Aorta (tissue), 5 donors: ENCODE measurements at regions not wholly inside any gene's neighbourhood (a gene's known extent, or its start where the extent isn't known, plus 50 kb on each side); places are given as distances from the start of the nearest gene placed in this dataset.
"Not testable (repeated sequence)": the region's sequence is repeated elsewhere in the genome, so short reads cannot be mapped to it uniquely, and the experiment has no call there.

Experiments
- ATAC-seq: fragments of 200-7000 bp; cut with Tn5 transposase; one replicate; pipeline ENCODE4 v1.9.1; 2022; ENCODE audit warnings: moderate library complexity; ENCODE audit not compliant: low FRiP score
- DNase-seq, 2 donors: peaks; one replicate each; pipeline ENCODE4 v3.0.0-alpha.2; 2020
- H3K27ac ChIP-seq, 2 donors: one replicate each; pipeline ENCODE4 v1.5.1; 2013; ENCODE audit warnings: low read length in 2 of 2, mild to moderate bottlenecking in 2 of 2, moderate library complexity in 2 of 2, control low read depth in 1 of 2, inconsistent platforms in 1 of 2, low read depth in 1 of 2
- H3K27me3 ChIP-seq, 2 donors: one replicate each; pipeline ENCODE4 v1.6.1; 2013; ENCODE audit warnings: control low read depth in 1 of 2, low read length in 1 of 2, mild to moderate bottlenecking in 1 of 2, moderate library complexity in 1 of 2; ENCODE audit not compliant: insufficient read depth in 2 of 2, control insufficient read depth in 1 of 2
- H3K36me3 ChIP-seq, 2 donors: one replicate each; pipeline ENCODE4 v1.6.1; 2013; ENCODE audit warnings: control low read depth in 1 of 2, low read length in 1 of 2, mild to moderate bottlenecking in 1 of 2; ENCODE audit not compliant: insufficient read depth in 2 of 2, control insufficient read depth in 1 of 2
- H3K4me1 ChIP-seq, 2 donors: one replicate each; pipeline ENCODE4 v1.6.1; 2013; ENCODE audit warnings: low read length in 2 of 2, control low read depth in 1 of 2, mild to moderate bottlenecking in 1 of 2, moderate library complexity in 1 of 2; ENCODE audit not compliant: insufficient read depth in 2 of 2, control insufficient read depth in 1 of 2
- H3K4me3 ChIP-seq, 2 donors: one replicate each; pipeline ENCODE4 v1.5.1; 2013; ENCODE audit warnings: low read length in 2 of 2, control low read depth in 1 of 2, mild to moderate bottlenecking in 1 of 2
- H3K9me3 ChIP-seq: one replicate; pipeline ENCODE4 v1.6.1; 2013; ENCODE audit warnings: mild to moderate bottlenecking, low read length; ENCODE audit not compliant: control insufficient read depth
- WGBS, 2 donors: extraction: QIAGEN DNeasy Blood & Tissue Kit; methylation state at CpG; one replicate each; pipeline ENCODE4 v1.1.7; 2013; 5-methylcytosine and 5-hydroxymethylcytosine counted together
- intact Hi-C, 2 donors: fragments of 100-400 bp; cut with DNase I; formaldehyde crosslinking; loops; one replicate each; pipeline versions ENCODE4 v1.14.2 to v1.15.0; 2022
- donor health status: healthy with polysubstance abuse.
- donor health status: Bipolar disorder and iron deficiency.
- donor health status: DM: no; HTN: no; CAD: no.
- donor health status: DM: no; HTN: no; CAD: no.
- donor health status: DM: yes; HTN: yes; CAD: no.

GRCh38 chr16:16593156-16593863 is 214.4 kb downstream of the NPIPA7 start:
- H3K9me3 ChIP-seq, H3K27me3 ChIP-seq, H3K4me1 ChIP-seq, DNase-seq, H3K4me3 ChIP-seq, H3K27ac ChIP-seq, H3K36me3 ChIP-seq, intact Hi-C loops: not testable (repeated sequence)
- 9 to 12% methylated on average over 14 to 17 of the region's 19 CpGs for WGBS, 2 donors
- ATAC-seq = peak; percentile 82

GRCh38 chr16:16595029-16595718 is 216.2 kb downstream of the NPIPA7 start:
- H3K27ac ChIP-seq, H3K4me3 ChIP-seq, H3K4me1 ChIP-seq, H3K27me3 ChIP-seq, intact Hi-C loops, H3K36me3 ChIP-seq, H3K9me3 ChIP-seq, ATAC-seq, DNase-seq: not testable (repeated sequence)
- 28 to 33% methylated on average over 2 to 3 of the region's 10 CpGs for WGBS, 2 donors

- DNase-seq, H3K36me3 ChIP-seq, H3K27me3 ChIP-seq, H3K4me1 ChIP-seq, H3K9me3 ChIP-seq, intact Hi-C loops, H3K4me3 ChIP-seq, H3K27ac ChIP-seq: not testable (repeated sequence)
- ATAC-seq = peak; percentile 23
- 61 to 70% methylated on average over 3 of the region's 4 CpGs for WGBS, 2 donors
Observed at GRCh38 chr16:16601239-16601638, 222.3 kb downstream of the NPIPA7 start.

GRCh38 chr16:16607401-16608082 is 228.6 kb downstream of the NPIPA7 start:
- H3K36me3 ChIP-seq, intact Hi-C loops, H3K27ac ChIP-seq, H3K27me3 ChIP-seq, ATAC-seq, H3K4me3 ChIP-seq, H3K9me3 ChIP-seq, DNase-seq, H3K4me1 ChIP-seq: not testable (repeated sequence)
- 51 to 56% methylated on average over 3 to 5 of the region's 8 CpGs for WGBS, 2 donors

- H3K4me1 ChIP-seq, intact Hi-C loops, H3K4me3 ChIP-seq, H3K36me3 ChIP-seq, ATAC-seq, H3K27ac ChIP-seq, H3K9me3 ChIP-seq, DNase-seq, H3K27me3 ChIP-seq: not testable (repeated sequence)
- 48 to 57% methylated on average over 6 of the region's 6 CpGs for WGBS, 2 donors
Observed at GRCh38 chr16:16609627-16610026, 230.7 kb downstream of the NPIPA7 start.

- ATAC-seq = not testable (repeated sequence)
Observed at GRCh38 chr16:16610389-16610967, 231.5 kb downstream of the NPIPA7 start.

GRCh38 chr16:16613212-16613611 is 234.3 kb downstream of the NPIPA7 start:
- ATAC-seq, H3K4me3 ChIP-seq, DNase-seq, H3K4me1 ChIP-seq, H3K27me3 ChIP-seq, H3K27ac ChIP-seq, H3K9me3 ChIP-seq, intact Hi-C loops, H3K36me3 ChIP-seq: not testable (repeated sequence)
- 11 to 20% methylated on average over 2 of the region's 4 CpGs for WGBS, 2 donors

More at GRCh38 chr16:16610389-16610967, 231.5 kb downstream of the NPIPA7 start:
- DNase-seq, H3K9me3 ChIP-seq, H3K36me3 ChIP-seq, H3K4me1 ChIP-seq, H3K4me3 ChIP-seq, H3K27me3 ChIP-seq, intact Hi-C loops, H3K27ac ChIP-seq: not testable (repeated sequence)
- 43 to 51% methylated on average over 5 to 6 of the region's 10 CpGs for WGBS, 2 donors

- H3K4me1 ChIP-seq, H3K9me3 ChIP-seq, H3K36me3 ChIP-seq, DNase-seq, intact Hi-C loops, H3K4me3 ChIP-seq, H3K27me3 ChIP-seq, H3K27ac ChIP-seq, ATAC-seq: not testable (repeated sequence)
- 72 to 77% methylated on average over 6 of the region's 6 CpGs for WGBS, 2 donors
Observed at GRCh38 chr16:16614484-16614883, 235.5 kb downstream of the NPIPA7 start.
